ENCODE measurements at regions not wholly inside any gene's neighbourhood (a gene's known extent, or its start where the extent isn't known, plus 50 kb on each side); places are given as distances from the start of the nearest gene placed in this dataset.

GRCh38 chr1:34602907-34603306 lies 151.9 kb upstream of the GJB5 start:
- TF ChIP-seq POLR2A (IDR thresholded peaks at IDR 0.05; ENCODE audit: low read depth, low read length) = no peak
- no peak for TF ChIP-seq POLR2AphosphoS5 (IDR thresholded peaks at IDR 0.05; ENCODE audit: low read depth, low read length)
- no peak for TF ChIP-seq SPI1 (IDR thresholded peaks at IDR 0.05; ENCODE audit: low read depth, low read length)
- TF ChIP-seq TAF1 (IDR thresholded peaks at IDR 0.05; ENCODE audit: low read depth, low read length) = no peak
- TF ChIP-seq POU2F2 (IDR thresholded peaks at IDR 0.05; ENCODE audit: low read depth, low read length) = no peak

Data from GM12891 (cell line).